Amygdala (tissue), 56 donors: ENCODE measurements at regions not wholly inside any gene's neighbourhood (a gene's known extent, or its start where the extent isn't known, plus 50 kb on each side); places are given as distances from the start of the nearest gene placed in this dataset.
A peak's percentile ranks its signal among the peaks of the same experiment; 100 is the strongest.
"Not testable (repeated sequence)": the region's sequence is repeated elsewhere in the genome, so short reads cannot be mapped to it uniquely, and the experiment has no call there.

Experiments
- DNase-seq, 56 donors: peaks; one replicate each; lab custom pipeline; 2025; lab: John Stamatoyannopoulos, UW

DNA sequence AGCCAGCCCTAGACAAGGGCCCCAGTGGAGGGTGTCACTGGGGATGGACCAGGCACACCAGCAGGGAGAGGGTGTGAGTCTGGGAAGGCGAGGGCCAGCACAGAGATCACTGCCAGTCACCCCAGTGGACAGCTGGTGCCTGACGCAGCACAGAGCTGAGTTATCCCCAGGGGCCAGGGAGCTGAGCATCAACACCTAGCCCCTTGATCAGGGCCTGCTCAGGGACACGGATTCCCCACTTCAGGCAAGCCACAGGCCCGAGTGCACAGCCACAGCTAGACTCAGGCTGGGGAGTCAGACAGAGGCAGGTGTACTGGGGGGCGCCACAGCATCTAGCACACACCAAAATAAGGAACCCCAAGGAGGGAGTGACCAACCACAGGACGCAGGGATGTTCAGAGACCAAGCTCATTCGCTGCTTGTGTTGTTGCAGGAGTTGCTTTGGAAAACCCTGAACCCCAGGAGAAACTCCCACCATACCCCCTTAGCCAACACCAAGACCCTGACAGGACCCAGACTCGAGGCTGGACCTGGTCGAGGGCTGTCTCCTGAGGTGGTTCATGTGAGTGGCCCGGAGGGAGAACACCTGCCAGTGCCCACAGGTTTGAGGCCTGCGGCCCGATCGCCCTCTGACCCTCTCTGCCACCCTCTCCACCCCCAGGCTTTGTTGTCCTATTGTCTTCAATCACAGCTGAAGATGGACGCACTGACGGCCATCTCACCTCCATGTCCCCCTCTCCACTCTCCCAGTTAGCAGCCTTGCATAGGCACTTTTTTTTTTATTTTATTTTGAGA, 146.8 kb downstream of the TPRA1 start:
- no peak for DNase-seq

DNA sequence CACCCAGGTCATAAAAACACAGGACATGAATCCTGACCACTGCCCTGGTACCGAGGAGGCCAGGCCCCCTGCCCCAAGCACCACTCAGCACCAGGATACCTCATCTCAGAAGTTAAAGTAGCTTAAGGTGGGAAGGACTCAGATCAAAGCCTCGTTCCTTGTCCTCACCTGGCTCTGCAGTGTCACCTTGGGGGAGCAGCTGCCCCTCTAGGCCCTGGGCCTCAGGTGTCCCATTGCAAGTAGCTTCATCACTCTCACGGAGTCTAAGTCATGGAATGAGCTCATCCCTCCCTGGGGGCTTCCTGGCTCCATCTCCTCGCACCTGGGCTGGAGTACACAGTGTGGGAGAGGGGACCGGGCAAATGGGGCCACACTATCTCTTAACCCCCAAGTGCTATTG, 148.0 kb downstream of the TPRA1 start:
- no peak for DNase-seq

GRCh38 chr3:127441764-127442163, 148.8 kb downstream of the TPRA1 start:
- no peak for DNase-seq

DNA sequence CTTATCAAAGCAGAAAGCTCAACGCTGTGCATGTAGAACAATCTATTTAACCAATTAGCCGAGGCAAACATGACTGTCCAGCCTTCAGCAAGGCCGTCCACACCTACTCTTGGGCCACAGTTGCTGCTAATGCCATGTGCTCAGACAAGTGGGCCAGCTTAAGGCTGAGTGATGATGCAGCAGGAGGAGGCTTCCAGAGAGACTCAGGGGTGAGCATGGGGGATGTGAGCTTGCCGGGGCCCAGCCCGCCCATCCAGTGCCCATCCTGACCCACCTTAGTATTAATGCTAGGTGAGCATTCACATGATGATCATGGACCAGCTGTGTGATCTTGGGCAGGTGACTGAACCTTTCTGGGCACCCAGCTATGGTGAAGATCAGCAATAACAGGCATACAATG, 150.1 kb downstream of the TPRA1 start:
- DNase-seq: no peak

GRCh38 chr3:127439621-127440020, 150.9 kb downstream of the TPRA1 start:
- no peak for DNase-seq

GRCh38 chr3:127438951-127439350, 151.1 kb upstream of the PRR20G start:
- no peak for DNase-seq

DNA sequence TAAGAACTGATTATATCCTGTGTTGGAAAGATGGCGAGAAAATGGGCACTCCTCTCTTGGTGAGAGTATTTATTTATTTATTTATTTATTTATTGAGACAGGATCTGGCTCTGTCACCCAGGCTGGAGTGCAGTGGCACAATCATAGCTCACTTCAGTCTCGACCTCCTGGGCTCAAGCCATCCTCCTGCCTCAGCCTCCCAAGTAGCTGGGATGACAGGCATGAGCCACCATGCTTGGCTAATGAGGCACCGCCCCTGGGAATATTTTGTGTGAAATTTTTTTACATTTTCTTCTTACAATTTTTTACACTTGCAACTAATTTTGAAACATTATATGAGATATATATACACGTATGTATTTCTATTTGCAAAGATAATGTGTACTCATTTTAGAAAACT, 150.5 kb upstream of the PRR20G start:
- DNase-seq: no peak

DNA sequence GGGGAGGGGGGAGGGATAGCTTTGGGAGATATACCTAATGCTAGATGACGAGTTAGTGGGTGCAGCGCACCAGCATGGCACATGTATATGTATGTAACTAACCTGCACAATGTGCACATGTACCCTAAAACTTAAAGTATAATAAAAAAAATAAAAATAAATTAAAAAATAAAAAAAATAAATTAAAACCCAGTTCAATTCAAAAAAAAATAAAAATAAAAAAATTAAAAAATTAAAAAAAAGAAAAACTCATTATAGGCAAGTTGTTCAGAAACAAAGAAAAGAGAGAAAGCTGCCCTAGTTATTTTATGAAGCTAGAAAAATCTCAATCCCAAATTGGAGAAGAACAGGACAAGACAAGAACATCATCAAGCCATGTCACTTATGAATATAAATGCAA, 147.5 kb upstream of the PRR20G start:
- DNase-seq: not testable (repeated sequence)

- peak in 4 of 56 donors; percentile 21 to 45 (median 33) for DNase-seq
Observed at GRCh38 chr3:127431066-127431465, 143.2 kb upstream of the PRR20G start.

DNA sequence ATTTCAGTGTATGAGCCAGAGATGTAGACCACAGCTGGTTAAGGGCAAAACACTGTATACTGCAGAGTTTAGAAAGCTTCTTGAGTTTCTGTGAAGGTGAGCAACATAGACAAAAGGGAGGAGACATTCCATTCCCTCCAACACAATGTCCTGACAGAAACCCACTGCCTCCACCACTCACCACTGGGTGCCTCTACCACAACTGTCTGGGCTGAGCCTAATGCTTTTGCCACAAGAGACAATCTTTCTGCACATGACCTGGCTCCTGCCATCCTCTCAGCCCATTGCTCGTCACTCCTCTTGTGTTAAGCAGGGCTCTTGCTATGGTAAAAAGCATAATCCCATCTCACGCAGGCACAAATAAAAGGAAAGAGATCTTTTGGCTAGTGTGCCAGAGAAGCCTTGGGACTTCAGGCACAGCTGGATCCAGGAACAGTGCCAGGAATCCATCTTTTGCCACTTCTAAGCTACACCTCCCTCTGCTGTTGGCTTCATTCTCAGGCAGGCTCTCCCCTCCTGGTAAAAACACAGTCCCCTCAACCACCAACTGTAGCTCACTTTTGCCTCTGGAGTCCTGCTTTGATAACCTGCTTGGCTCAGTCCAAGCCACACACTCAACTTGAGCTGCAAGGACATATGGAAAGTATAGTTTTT, 140.6 kb upstream of the PRR20G start:
- no peak for DNase-seq

- DNase-seq: no peak
Observed at GRCh38 chr3:127427666-127428065, 139.8 kb upstream of the PRR20G start.

GRCh38 chr3:127427156-127427555, 139.3 kb upstream of the PRR20G start:
- DNase-seq: no peak

- peak in 27 of 56 donors; percentile 7 to 58 (median 37) for DNase-seq
Observed at GRCh38 chr3:127426444-127427153, 138.8 kb upstream of the PRR20G start.

- no peak for DNase-seq
Observed at GRCh38 chr3:127425505-127426443, 137.9 kb upstream of the PRR20G start.

DNA sequence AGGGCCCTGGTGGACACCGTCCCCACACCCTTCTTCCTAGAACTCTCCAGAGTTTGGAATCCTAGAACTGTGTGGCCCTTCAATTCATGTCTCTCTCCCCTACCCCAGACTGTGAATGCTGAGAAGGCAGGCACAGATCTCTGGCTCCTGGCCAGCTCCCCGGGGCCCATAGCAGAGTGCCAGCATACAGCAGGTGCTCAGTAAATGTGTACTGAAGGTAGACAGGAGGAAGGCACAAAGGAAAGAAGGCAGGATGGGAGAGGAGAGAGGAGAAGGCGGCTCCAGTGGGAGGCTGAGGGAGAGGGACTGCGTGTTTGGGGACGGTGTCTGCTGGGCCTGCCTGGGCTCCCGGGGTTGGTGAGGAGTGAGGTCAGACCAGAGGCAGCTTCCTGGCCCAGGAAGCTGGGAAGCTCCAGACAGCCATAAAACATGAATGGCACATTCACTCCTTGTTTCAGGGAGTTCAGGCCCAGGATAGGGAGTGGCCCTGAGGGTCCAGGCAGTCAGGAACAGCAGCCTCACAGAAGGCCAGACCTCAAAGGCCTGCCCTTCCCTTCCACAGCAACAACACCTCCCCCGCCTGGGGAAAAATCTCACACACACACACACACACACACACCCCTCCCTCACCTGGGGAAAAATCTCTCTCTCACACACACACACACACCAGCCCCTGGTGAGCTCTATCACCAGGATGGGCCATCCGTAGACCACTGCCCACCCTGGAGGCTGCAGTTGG, 137.1 kb upstream of the PRR20G start:
- no peak for DNase-seq

DNA sequence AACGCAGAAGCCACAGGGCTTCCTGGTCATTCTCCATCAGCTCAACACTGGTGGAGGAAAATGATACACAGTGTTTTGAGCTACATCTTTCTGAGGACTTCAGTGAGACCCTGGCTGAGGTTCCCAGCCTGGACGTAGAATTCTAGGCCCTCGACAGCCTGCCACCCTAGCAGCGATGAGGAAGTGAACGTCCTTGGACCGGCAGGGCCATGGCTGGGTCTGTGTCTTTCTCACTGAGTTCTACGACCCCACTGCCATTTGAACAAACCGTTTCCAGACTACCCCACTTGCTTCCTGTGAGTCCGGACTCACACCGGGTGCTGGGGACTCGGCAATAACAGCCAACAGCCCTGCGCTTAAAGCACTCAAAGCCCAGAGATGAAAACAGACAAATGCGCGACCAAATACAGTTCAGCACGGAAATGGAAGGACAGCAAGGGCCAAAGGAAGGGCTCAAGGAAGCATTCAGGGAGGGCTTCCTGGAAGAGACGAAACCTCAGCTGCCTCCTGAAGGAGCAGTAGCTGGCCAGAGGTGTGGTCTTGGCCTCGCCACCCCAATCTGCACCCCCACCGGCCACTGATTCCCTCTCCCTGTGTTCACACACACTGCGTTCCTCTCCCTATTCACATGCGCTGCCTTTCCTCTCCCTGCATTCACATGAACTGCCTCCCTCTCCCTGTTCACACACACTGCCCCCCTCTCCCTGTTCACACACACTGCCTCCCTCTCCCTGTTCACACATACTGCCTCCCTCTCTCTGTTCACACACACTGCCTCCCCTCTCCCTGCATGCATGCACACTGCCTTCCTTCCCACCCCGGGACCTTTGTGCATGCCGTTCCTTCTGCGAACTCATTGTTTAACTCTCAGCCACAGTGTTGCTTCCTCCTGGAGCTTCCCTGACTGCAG, 136.3 kb upstream of the PRR20G start:
- no peak for DNase-seq

DNA sequence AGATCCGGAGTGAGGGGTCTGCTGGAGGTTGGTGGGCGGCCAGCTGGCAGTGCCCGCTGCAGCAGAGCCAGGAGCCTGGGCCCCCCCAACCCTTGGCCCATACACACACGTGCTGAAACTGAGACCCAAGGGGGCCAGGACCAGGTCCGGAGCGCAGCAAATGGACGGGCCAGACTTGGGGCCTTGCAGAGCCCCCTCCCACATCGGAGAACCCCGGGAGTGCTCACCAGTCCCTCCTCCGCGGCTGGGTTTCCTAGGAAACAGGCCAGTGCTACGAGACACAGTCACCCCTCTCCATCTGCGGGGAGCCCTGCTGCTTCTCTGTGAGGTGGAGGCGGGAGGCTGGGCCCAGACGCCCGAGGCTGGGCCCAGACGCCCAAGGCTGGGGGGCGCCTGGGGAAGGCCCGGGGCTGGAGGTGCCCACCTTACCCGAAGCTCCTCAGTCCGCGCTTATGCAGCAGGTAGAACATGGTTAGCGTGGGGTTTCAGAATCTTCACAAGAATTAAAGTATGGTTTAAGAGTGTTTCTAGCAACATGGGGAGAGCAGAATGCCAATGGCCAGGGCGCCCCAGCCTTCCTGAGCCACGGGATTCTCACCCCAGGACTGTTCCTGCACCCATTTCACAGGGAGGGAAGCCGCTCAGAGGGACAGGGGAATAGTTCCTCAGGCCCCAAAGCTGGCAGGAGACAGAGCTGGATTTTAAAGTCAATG, 135.0 kb upstream of the PRR20G start:
- peak in 14 of 56 donors; percentile 12 to 46 (median 25) for DNase-seq
